OCI-M2 (cell line): ENCODE measurements at regions not wholly inside any gene's neighbourhood (a gene's known extent, or its start where the extent isn't known, plus 50 kb on each side); places are given as distances from the start of the nearest gene placed in this dataset.
"Not testable (repeated sequence)": the region's sequence is repeated elsewhere in the genome, so short reads cannot be mapped to it uniquely, and the experiment has no call there.

Experiments used
- DNase-seq: peaks from one replicate; lab custom pipeline; 2025; ENCODE audit not compliant: unreplicated experiment; lab: John Stamatoyannopoulos, UW

DNA sequence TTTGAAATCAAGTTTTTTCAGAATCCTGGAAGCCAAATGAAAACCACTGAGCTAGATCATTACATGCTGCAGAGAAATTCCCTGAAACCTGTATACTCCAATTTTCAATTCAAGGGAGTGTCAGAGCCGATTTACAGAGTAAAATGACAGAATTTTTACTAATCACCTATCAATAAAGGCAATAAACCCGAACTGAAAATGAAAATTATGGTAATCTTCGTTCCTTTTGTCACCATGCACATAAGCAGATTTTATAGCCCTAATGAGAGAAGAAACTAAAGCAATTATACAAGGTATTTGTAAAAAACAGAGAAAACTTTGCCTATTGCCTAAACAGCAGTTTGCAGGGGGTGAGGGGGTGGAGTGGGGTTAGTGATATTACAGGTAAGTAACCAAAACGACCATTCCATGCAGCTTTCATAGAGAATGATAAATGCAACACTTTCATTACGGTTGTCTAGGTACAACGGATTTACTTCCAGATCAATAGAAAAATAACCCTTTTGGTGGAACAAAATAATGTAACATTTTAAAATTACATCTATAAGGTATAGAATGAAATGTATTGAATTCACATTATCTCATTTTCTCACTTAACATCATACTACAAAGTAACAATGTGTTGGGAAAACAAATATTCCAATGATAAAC is 115.2 kb upstream of the BEND6 start:
- DNase-seq = no peak

GRCh38 chr6:56838965-56839364 is 115.9 kb upstream of the BEND6 start:
- no peak for DNase-seq

DNA sequence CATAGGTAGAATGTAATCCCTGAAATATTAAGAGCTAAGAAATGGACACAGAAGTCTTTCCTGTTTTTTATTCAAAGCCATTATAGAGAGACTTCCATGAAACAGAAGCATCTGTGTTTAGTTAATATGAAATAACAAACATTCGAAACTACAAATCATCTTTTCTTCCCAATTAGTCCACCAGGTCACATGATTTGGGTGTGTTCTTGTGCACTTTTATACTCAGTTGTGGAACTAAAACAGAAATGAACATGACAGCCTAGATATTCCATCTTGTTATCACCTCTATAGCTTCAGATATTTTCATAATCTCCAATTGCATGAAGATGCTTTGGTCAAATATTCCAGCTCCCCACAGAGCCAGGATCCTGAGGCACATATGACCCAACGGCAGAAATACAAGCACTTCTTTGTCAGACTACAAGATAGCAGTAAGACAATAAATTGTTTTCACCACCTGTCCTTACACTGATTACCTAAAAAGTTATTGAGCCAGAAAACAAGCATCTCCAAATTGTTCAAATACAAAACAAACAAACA is 116.8 kb upstream of the BEND6 start:
- no peak for DNase-seq

- DNase-seq = no peak
These were observed 117.5 kb upstream of the BEND6 start for GRCh38 chr6:56837322-56837894.

GRCh38 chr6:56835612-56836011 is 119.3 kb upstream of the BEND6 start:
- no peak for DNase-seq

GRCh38 chr6:56833873-56834272 is 121.0 kb upstream of the BEND6 start:
- no peak for DNase-seq

GRCh38 chr6:56833127-56833791 is 121.6 kb upstream of the BEND6 start:
- no peak for DNase-seq

DNA sequence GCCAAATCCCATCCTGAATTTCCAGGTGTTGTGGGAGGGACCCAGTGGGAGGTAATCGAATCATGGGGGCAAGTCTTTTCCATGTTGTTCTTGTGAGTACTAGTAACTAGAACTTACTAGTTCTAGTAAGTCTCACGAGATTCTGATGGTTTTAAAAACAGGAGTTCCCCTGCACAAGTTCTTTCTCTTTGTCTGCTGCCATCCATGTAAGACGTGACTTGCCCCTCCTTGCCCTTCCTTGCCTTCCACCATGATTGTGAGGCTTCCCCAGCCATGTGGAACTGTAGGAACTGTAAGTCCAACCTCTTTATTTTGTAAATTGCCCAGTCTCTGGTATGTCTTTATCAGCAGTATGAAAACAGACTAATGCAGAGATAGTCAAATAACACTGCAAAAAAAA is 122.7 kb upstream of the BEND6 start:
- DNase-seq = no peak

DNA sequence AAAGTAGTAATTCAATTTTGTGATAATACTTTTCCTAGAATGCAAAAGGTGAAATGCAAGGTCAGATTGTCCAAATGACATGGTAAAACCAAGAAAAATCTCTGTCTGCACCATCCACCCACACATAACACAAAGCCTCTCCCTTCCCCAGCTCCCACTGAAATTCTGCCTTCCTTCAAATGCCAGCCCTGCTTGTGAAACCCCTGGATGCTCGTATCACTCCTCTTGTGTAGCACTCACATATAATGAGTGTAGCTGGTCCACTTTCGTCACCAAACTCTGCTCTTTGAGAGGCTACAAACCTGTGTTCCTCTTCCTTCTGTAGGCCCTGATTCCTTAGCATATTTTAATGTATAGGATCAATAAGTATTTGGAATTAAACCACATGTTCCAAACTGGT is 123.6 kb upstream of the BEND6 start:
- no peak for DNase-seq

- DNase-seq = no peak
These were observed 126.8 kb upstream of the BEND6 start for GRCh38 chr6:56827908-56828649.

- DNase-seq = not testable (repeated sequence)
These were observed 130.5 kb upstream of the BEND6 start for GRCh38 chr6:56824431-56824830.

DNA sequence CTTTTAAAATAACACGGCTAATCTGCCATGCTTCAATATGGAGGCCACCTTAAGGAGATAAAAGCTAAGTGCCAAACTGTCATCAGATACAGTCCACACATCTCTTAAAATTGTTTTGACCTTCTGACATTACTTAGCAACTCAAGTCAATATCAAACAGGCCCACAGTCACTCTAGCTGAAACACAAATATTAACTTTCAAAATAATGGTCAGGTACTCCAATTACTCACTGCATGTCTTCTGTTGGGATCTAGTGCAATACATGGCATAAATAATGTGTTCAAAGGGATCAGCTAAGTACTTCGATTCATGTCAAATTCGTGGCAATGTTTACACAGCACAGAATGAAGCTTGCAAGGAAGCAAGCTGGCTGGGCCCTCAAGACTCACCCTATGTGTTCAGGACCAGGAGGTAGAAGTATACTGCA is 133.9 kb upstream of the BEND6 start:
- no peak for DNase-seq

DNA sequence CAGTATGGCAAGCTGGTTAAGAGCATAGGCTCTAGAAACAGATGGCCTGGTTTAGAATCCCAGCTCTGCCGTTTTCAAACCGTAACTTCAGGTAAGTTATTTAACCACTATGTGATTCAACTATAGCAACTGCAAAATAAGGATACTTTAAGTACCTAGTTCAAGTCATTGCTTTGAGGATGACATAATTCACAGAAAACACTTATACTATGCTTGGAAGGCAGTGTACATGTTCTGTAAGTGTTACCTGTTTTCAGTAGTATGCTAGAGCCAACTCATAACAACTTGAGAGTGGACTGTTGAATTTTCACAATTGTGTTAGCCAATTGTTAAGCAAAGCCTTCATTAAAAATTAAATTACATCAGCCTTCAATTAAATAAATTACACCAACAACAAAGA is 134.8 kb upstream of the BEND6 start:
- no peak for DNase-seq

DNA sequence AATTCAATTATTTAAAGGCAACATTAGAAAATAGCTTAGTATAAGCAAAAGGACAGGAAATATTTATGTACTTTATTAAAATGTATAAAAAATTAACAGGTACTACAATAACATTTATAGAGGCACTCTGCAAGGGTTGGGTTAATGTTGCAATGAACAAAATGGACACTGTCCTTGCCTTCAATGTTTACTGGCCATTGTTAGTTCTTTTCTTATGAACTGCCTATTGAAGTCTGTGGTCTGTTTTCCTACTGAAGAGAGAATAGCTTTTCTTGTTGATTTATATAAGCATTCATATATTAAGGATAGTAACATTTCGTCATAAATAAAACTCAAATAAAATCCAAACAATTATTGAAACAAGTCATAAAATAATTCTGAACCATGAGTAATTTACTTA is 135.3 kb upstream of the BEND6 start:
- no peak for DNase-seq

GRCh38 chr6:56816370-56816769 is 138.5 kb upstream of the BEND6 start:
- DNase-seq = no peak

DNA sequence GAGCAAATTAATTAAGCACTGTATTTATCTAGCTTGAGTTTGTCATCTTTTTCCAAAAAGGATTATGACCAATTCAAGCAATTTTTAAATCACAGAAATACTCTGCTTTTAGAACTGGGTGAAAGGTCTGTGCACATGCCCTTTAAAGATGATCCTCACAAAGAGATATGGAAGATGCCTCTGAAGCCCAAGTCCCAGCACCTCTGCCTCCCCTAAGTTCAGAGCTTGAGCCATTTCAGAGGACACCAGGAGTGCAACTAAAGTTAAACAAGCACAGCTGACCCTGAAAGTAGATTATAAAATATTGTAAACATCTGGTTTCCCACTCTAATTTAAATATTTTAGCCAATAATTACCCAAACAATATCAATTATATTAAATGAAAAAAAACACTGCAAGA is 139.5 kb upstream of the BEND6 start:
- DNase-seq = no peak

DNA sequence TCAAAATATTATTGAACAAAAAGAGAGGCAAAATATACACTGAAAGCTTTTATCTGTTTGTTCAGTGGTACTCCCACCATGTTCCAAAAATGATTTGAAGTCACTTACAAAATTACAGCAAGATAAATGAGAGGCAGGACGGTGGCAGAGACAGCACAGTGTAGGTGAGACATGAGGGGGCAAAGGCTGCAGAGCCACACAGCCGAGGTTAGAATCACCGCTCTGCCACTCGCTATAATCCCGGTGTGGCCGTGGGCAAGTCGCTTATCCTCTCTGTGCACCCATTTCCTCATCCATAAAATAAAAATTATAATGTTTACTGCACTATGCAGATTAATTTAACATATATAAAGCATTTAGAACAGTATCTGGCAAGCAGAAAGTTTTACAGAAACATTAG is 140.1 kb upstream of the BEND6 start:
- DNase-seq = no peak

- no peak for DNase-seq
These were observed 140.6 kb upstream of the BEND6 start for GRCh38 chr6:56814308-56814707.

- DNase-seq = not testable (repeated sequence)
These were observed 142.1 kb upstream of the BEND6 start for GRCh38 chr6:56812851-56813250.

- no peak for DNase-seq
These were observed 146.0 kb upstream of the BEND6 start for GRCh38 chr6:56808871-56809359.

DNA sequence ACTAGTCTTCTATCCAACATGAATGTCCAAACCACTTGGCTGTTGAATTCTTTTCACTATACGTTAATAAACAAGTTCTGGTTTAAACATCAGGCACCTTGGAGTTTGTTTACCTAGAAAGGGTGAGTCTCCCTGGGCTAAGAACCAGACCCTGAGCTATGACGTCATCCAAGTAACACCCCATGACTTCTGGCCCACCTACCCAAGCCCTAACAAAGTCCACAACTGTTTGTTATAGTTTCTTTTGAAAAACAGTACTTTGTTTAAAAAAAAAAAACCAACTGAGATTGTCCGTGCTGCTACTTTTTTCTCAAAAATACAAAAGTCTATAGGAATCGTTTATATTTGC is 146.9 kb upstream of the BEND6 start:
- DNase-seq = no peak
